ENCODE measurements at regions not wholly inside any gene's neighbourhood (a gene's known extent, or its start where the extent isn't known, plus 50 kb on each side); places are given as distances from the start of the nearest gene placed in this dataset.

DNA sequence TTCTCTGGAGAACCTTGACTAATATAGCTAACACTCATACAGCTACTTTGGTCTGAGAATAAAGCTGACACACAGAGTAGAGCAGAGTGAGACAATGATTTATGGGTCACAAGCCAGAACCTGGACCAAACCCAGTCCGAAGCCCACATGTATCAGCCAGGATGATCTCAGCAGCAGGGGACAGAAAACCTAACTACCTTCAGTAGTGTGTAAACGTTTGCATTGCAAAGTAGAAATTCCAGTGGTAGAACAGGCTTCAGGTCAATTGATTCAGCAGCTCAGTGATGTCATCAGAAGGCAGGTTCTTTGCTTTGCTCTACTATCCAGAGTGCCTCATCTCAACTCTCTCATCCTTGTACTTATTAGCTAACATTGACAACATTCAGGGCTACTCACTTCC is 62.5 kb upstream of the PALS2 start (continued):
- TF ChIP-seq, protein P1, sequence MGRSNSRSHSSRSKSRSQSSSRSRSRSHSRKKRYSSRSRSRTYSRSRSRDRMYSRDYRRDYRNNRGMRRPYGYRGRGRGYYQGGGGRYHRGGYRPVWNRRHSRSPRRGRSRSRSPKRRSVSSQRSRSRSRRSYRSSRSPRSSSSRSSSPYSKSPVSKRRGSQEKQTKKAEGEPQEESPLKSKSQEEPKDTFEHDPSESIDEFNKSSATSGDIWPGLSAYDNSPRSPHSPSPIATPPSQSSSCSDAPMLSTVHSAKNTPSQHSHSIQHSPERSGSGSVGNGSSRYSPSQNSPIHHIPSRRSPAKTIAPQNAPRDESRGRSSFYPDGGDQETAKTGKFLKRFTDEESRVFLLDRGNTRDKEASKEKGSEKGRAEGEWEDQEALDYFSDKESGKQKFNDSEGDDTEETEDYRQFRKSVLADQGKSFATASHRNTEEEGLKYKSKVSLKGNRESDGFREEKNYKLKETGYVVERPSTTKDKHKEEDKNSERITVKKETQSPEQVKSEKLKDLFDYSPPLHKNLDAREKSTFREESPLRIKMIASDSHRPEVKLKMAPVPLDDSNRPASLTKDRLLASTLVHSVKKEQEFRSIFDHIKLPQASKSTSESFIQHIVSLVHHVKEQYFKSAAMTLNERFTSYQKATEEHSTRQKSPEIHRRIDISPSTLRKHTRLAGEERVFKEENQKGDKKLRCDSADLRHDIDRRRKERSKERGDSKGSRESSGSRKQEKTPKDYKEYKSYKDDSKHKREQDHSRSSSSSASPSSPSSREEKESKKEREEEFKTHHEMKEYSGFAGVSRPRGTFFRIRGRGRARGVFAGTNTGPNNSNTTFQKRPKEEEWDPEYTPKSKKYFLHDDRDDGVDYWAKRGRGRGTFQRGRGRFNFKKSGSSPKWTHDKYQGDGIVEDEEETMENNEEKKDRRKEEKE (IDR thresholded peaks at IDR 0.05): no peak
- TF ChIP-seq MTA3 (IDR thresholded peaks at IDR 0.05; ENCODE audit: borderline replicate concordance, low read length): no peak
- TF ChIP-seq CEBPB (IDR thresholded peaks at IDR 0.05; ENCODE audit: borderline replicate concordance in 1 of 2, low read depth in 2 of 2, low read length in 2 of 2): no peak
- TF ChIP-seq, protein P2, sequence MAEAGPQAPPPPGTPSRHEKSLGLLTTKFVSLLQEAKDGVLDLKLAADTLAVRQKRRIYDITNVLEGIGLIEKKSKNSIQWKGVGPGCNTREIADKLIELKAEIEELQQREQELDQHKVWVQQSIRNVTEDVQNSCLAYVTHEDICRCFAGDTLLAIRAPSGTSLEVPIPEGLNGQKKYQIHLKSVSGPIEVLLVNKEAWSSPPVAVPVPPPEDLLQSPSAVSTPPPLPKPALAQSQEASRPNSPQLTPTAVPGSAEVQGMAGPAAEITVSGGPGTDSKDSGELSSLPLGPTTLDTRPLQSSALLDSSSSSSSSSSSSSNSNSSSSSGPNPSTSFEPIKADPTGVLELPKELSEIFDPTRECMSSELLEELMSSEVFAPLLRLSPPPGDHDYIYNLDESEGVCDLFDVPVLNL (IDR thresholded peaks at IDR 0.05; ENCODE audit: low read depth, low read length): no peak
- TF ChIP-seq, protein P3, sequence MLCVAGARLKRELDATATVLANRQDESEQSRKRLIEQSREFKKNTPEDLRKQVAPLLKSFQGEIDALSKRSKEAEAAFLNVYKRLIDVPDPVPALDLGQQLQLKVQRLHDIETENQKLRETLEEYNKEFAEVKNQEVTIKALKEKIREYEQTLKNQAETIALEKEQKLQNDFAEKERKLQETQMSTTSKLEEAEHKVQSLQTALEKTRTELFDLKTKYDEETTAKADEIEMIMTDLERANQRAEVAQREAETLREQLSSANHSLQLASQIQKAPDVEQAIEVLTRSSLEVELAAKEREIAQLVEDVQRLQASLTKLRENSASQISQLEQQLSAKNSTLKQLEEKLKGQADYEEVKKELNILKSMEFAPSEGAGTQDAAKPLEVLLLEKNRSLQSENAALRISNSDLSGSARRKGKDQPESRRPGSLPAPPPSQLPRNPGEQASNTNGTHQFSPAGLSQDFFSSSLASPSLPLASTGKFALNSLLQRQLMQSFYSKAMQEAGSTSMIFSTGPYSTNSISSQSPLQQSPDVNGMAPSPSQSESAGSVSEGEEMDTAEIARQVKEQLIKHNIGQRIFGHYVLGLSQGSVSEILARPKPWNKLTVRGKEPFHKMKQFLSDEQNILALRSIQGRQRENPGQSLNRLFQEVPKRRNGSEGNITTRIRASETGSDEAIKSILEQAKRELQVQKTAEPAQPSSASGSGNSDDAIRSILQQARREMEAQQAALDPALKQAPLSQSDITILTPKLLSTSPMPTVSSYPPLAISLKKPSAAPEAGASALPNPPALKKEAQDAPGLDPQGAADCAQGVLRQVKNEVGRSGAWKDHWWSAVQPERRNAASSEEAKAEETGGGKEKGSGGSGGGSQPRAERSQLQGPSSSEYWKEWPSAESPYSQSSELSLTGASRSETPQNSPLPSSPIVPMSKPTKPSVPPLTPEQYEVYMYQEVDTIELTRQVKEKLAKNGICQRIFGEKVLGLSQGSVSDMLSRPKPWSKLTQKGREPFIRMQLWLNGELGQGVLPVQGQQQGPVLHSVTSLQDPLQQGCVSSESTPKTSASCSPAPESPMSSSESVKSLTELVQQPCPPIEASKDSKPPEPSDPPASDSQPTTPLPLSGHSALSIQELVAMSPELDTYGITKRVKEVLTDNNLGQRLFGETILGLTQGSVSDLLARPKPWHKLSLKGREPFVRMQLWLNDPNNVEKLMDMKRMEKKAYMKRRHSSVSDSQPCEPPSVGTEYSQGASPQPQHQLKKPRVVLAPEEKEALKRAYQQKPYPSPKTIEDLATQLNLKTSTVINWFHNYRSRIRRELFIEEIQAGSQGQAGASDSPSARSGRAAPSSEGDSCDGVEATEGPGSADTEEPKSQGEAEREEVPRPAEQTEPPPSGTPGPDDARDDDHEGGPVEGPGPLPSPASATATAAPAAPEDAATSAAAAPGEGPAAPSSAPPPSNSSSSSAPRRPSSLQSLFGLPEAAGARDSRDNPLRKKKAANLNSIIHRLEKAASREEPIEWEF (IDR thresholded peaks at IDR 0.05; ENCODE audit: insufficient replicate concordance, low read depth, low read length): no peak

All from GM12878 (cell line).